HepG2 (cell line): ENCODE measurements at regions not wholly inside any gene's neighbourhood (a gene's known extent, or its start where the extent isn't known, plus 50 kb on each side); places are given as distances from the start of the nearest gene placed in this dataset.

ENCODE experiments used
- ATAC-seq: fragments of 200-7000 bp; cut with Tn5 transposase; 3 replicates; pipeline ENCODE4 v1.9.1; 2020; ENCODE audit warnings: mild to moderate bottlenecking, moderate library complexity
- BruUV-seq: library from RNA; stranded (reverse); fragments of 400-500 nt; replicated peaks from 2 replicates; lab custom pipeline; 2021; lab: Mats Ljungman, UMichigan
- CTCF ChIA-PET: fragments of 300-600 bp; formaldehyde crosslinking; extraction: SDS; loops from one replicate; lab custom pipeline; 2021; ENCODE audit warnings: low total read pairs, inconsistent platforms, low intra/inter-chr PET ratio; lab: Yijun Ruan, JAX
- POLR2A ChIA-PET: fragments of 350-600 bp; sonication (Branson Sonifier 250); formaldehyde crosslinking; loops from one replicate; lab custom pipeline; 2020; ENCODE audit warnings: antibody characterized with exemption, inconsistent platforms; lab: Yijun Ruan, JAX
- DNase-seq: peaks from one replicate; pipeline ENCODE4 v3.0.0-alpha.2; 2015; ENCODE audit warnings: low spot score
- FAIRE-seq: peaks from 3 replicates; lab custom pipeline; 2011; peaks lifted over from hg19 to GRCh38; lab: Jason Lieb, UNC
- H2AFZ ChIP-seq: one replicate; pipeline ENCODE4 v1.6.1; 2011; ENCODE audit warnings: low read length, inconsistent platforms
- H3K27ac ChIP-seq: fragments of 300-600 bp; 3 replicates; pipeline ENCODE4 v1.8.0; 2011; ENCODE audit warnings: mixed run types, mild to moderate bottlenecking, mixed read lengths, low read length, inconsistent platforms; ENCODE audit not compliant: insufficient read depth; ENCODE audit errors: extremely low read length
- H3K27me3 ChIP-seq, 2 experiments: fragments of 200-600 bp in 1 of 2; 2 replicates in 1 of 2; 3 replicates in 1 of 2; pipeline versions ENCODE4 v1.6.0 to v1.8.0; 2011; ENCODE audit warnings: low read length in 2 of 2, mild to moderate bottlenecking in 2 of 2, moderate library complexity in 2 of 2, inconsistent platforms in 1 of 2; ENCODE audit not compliant: insufficient read depth in 2 of 2, control insufficient read depth in 1 of 2
- H3K36me3 ChIP-seq, 2 experiments: fragments of 200-600 bp in 1 of 2; replicated peaks in 1 of 2; 2 replicates in 1 of 2; 3 replicates in 1 of 2; pipeline versions ENCODE4 v1.5.1 to v1.8.0; 2011; ENCODE audit warnings: low read length in 2 of 2, inconsistent platforms in 1 of 2; ENCODE audit not compliant: insufficient read depth in 2 of 2, control insufficient read depth in 1 of 2
- H3K4me1 ChIP-seq: 2 replicates; pipeline ENCODE4 v1.5.1; 2012; ENCODE audit warnings: low read length, inconsistent platforms; ENCODE audit not compliant: insufficient read depth
- H3K4me2 ChIP-seq: 2 replicates; pipeline ENCODE4 v1.6.0; 2011; ENCODE audit warnings: low read depth, low read length, inconsistent platforms
- H3K4me3 ChIP-seq, 3 experiments: fragments of 200-600 bp in 1 of 3; sonication (generic), shearing (Covaris generic) in 1 of 3; replicated peaks in 1 of 3; 2 replicates each; pipeline ENCODE4 v1.5.1; 2011 to 2016; ENCODE audit warnings: low read length in 3 of 3, inconsistent platforms in 2 of 3, low read depth in 2 of 3, mild to moderate bottlenecking in 2 of 3, control low read depth in 1 of 3, mixed read lengths in 1 of 3; ENCODE audit not compliant: insufficient read depth in 1 of 3
- H3K79me2 ChIP-seq: one replicate; pipeline ENCODE4 v1.6.1; 2011; ENCODE audit warnings: low read length, inconsistent platforms; ENCODE audit not compliant: insufficient read depth
- H3K9ac ChIP-seq: 2 replicates; pipeline ENCODE4 v1.6.0; 2011; ENCODE audit warnings: mild to moderate bottlenecking, low read depth, low read length, inconsistent platforms; ENCODE audit not compliant: insufficient read depth
- H3K9me3 ChIP-seq: 2 replicates; pipeline ENCODE4 v1.5.1; 2012; ENCODE audit warnings: mild to moderate bottlenecking, low read length
- H4K20me1 ChIP-seq: 2 replicates; pipeline ENCODE4 v1.6.0; 2011; ENCODE audit warnings: inconsistent platforms, mild to moderate bottlenecking, low read length, moderate library complexity; ENCODE audit not compliant: insufficient read depth
- ASH2L ChIP-seq: fragments of 300-600, 200-600 bp; sonication (generic); IDR thresholded peaks from 2 replicates; pipeline ENCODE4 v1.7.0; 2017; ENCODE audit warnings: low read depth, mild to moderate bottlenecking, moderate library complexity, mixed read lengths, low read length; ENCODE audit not compliant: insufficient read length
- DNMT1 ChIP-seq: sonication (generic); formaldehyde crosslinking; IDR thresholded peaks from 2 replicates; pipeline ENCODE4 v1.5.1; 2020; ENCODE audit warnings: mild to moderate bottlenecking, missing genetic modification reagents
- EP300 ChIP-seq, 3 experiments: sonication (generic) in 1 of 3; formaldehyde crosslinking in 1 of 3; IDR thresholded peaks; 2 replicates each; pipeline versions ENCODE4 v1.5.1 to v1.6.1; 2011 to 2020; ENCODE audit warnings: low read depth in 2 of 3, low read length in 2 of 3, borderline replicate concordance in 1 of 3, improper control_type of control experiment in 1 of 3, mild to moderate bottlenecking in 1 of 3, missing genetic modification reagents in 1 of 3, moderate library complexity in 1 of 3
- NCOR1 ChIP-seq: fragments of 200-600 bp; sonication (generic); IDR thresholded peaks from 2 replicates; pipeline ENCODE4 v1.7.0; 2017; ENCODE audit warnings: antibody characterized with exemption, low read length, borderline replicate concordance
- NFKB2 ChIP-seq: sonication (generic); formaldehyde crosslinking; IDR thresholded peaks from 2 replicates; pipeline ENCODE4 v1.4.0; 2020; ENCODE audit warnings: missing genetic modification reagents, borderline replicate concordance
- NFKBIZ ChIP-seq: IDR thresholded peaks from 2 replicates; pipeline ENCODE4 v1.6.1; 2018; ENCODE audit warnings: missing genetic modification reagents, missing compliant biosample characterization
- NR2F1 ChIP-seq, 2 experiments: fragments of 450-650 bp in 1 of 2; formaldehyde crosslinking in 1 of 2; IDR thresholded peaks; 2 replicates each; pipeline versions ENCODE4 v1.5.0 to v1.6.1; 2016 to 2020; ENCODE audit warnings: mild to moderate bottlenecking in 1 of 2, missing compliant biosample characterization in 1 of 2, missing genetic modification reagents in 1 of 2, moderate library complexity in 1 of 2
- SOX13 ChIP-seq, 3 experiments: fragments of 450-650 bp in 1 of 3; sonication (generic) in 1 of 3; formaldehyde crosslinking in 1 of 3; IDR thresholded peaks in 2 of 3; conservative IDR thresholded peaks in 1 of 3; 2 replicates each; pipeline versions ENCODE4 v1.5.0 to v1.6.1; 2016 to 2020; ENCODE audit warnings: antibody characterized with exemption in 1 of 3, mild to moderate bottlenecking in 1 of 3, missing compliant biosample characterization in 1 of 3, missing genetic modification reagents in 1 of 3, moderate library complexity in 1 of 3
- TCF7 ChIP-seq: sonication (generic); IDR thresholded peaks from 2 replicates; pipeline ENCODE4 v1.6.1; 2016; ENCODE audit warnings: antibody characterized with exemption, low read depth
- ZNF34 ChIP-seq: sonication (generic); formaldehyde crosslinking; IDR thresholded peaks from 2 replicates; pipeline ENCODE4 v1.4.0; 2020; ENCODE audit warnings: mild to moderate bottlenecking, missing genetic modification reagents, borderline replicate concordance
- ZNF563 ChIP-seq: sonication (generic); formaldehyde crosslinking; IDR thresholded peaks from 2 replicates; pipeline ENCODE4 v1.8.0; 2022; ENCODE audit warnings: mild to moderate bottlenecking, moderate library complexity, missing genetic modification reagents
- WGBS: methylation state at CpG from one replicate; pipeline ENCODE4 v1.1.6; 2017; ENCODE audit warnings: low lambda C conversion rate; 5-methylcytosine and 5-hydroxymethylcytosine counted together
- in situ Hi-C: cut with HindIII; loops from 2 replicates; pipeline ENCODE4 v1.10.0; 2017; ENCODE audit warnings: low pct_unique_long_range_greater_than_20kb; ENCODE audit not compliant: extremely low pct_ligation_motif_present
- intact Hi-C: fragments of 100-400 bp; cut with micrococcal nuclease; formaldehyde crosslinking; loops from one replicate; pipeline ENCODE4 v1.10.0; 2022; ENCODE audit not compliant: unreplicated experiment
- TF ChIP-seq, protein P1 (sequence below): sonication (generic); formaldehyde crosslinking; IDR thresholded peaks from 2 replicates; pipeline ENCODE4 v1.4.0; 2020; ENCODE audit warnings: missing genetic modification reagents, borderline replicate concordance
- TF ChIP-seq, protein P2 (sequence below): sonication (generic); formaldehyde crosslinking; IDR thresholded peaks from 2 replicates; pipeline ENCODE4 v1.4.0; 2020; ENCODE audit warnings: missing genetic modification reagents
- TF ChIP-seq, protein P3 (sequence below): sonication (generic); formaldehyde crosslinking; IDR thresholded peaks from 2 replicates; pipeline ENCODE4 v1.4.0; 2020; ENCODE audit warnings: missing genetic modification reagents

DNA sequence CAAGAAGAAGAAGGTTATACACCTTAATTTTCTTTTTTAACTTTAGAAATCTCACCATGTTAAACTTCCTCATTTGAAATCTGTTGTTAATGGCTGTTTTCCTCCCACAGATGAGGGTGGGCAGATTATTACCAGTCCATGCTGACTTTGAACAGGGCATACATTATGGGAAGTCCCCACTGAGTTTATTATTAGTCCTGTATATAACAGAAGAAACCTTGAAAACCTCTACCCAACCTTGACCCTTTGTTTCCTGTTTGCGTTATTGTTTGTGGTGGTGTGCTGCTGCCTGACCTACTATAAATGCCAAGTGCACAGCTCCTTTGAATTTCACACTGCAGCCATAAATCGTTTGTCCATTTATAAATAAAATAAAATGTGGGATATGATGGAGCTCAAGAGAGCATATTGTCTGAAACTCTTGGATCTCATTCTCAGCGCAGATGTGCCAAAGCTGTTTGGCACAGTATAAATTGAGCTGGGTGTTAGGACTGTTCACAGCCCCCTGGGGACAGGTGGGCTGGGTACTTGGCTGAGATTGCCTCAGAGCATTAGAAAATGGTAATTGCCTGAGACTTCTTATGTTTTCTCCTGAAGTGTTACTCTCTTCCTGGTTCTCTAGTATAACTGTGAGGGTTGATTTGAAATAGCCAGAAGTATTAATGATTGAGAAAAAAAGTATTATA is 139.6 kb downstream of the SPATA31D1 start (continued):
- TF ChIP-seq SOX13 (IDR thresholded peaks at IDR 0.05) (no peak), SOX13 (CRISPR knock-in tag; conservative IDR thresholded peaks at IDR 0.05 in 1 of 2, IDR thresholded peaks at IDR 0.05 in 1 of 2) (no peak), ZNF34 (CRISPR knock-in tag) (no peak), DNMT1 (no peak), NCOR1 (no peak), NR2F1 (CRISPR knock-in tag; IDR thresholded peaks at IDR 0.05) (no peak), TCF7 (no peak), NFKBIZ (CRISPR knock-in tag) (no peak)
- TF ChIP-seq, protein P1, sequence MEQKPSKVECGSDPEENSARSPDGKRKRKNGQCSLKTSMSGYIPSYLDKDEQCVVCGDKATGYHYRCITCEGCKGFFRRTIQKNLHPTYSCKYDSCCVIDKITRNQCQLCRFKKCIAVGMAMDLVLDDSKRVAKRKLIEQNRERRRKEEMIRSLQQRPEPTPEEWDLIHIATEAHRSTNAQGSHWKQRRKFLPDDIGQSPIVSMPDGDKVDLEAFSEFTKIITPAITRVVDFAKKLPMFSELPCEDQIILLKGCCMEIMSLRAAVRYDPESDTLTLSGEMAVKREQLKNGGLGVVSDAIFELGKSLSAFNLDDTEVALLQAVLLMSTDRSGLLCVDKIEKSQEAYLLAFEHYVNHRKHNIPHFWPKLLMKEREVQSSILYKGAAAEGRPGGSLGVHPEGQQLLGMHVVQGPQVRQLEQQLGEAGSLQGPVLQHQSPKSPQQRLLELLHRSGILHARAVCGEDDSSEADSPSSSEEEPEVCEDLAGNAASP (CRISPR knock-in tag), result no peak

DNA sequence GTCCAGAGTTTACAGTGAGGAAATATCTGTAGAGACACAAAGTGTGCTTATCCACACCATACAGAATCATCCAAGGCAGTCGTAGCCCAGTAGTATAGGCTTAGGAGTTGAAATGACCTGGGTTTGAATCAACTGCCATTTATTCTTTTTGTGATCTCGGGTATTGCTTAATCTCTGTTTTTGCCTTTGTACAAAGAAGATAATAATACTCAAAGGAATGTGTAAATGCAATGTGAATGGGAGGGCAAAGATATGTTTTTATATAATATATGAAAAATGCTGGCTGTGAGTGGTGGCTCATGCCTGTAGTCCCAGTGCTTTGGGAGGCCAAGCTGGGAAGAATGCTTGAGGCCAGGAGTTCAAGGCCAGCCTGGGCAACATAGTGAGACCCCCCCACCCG is 141.1 kb downstream of the SPATA31D1 start:
- H3K36me3 ChIP-seq, result no peaks in the 10 kb centered on the region
- in situ Hi-C loops, result no loop called here
- 13% methylated on average over 3 of the region's 3 CpGs for WGBS
- no peaks in the 10 kb centered on the region for H4K20me1 ChIP-seq
- no peak for ATAC-seq
- no peaks in the 10 kb centered on the region for H3K79me2 ChIP-seq
- intact Hi-C loops, result no loop called here
- H3K9me3 ChIP-seq, result no peaks in the 10 kb centered on the region
- H3K4me2 ChIP-seq, result no peak overlapping the region
- H3K9ac ChIP-seq, result no peak overlapping the region
- FAIRE-seq, result no peak
- ChIA-PET POLR2A (no interaction called here), CTCF (no interaction called here)
- DNase-seq, result no peak
- H2AFZ ChIP-seq, result no peak overlapping the region
- H3K4me1 ChIP-seq, result no peaks in the 10 kb centered on the region
- BruUV-seq, result no TSS peak
- H3K27ac ChIP-seq, result no peak overlapping the region
- no peaks in the 10 kb centered on the region for H3K27me3 ChIP-seq
- H3K4me3 ChIP-seq, result no peak overlapping the region
- no peak for TF ChIP-seq NFKB2 (CRISPR knock-in tag)
- TF ChIP-seq, protein P2, sequence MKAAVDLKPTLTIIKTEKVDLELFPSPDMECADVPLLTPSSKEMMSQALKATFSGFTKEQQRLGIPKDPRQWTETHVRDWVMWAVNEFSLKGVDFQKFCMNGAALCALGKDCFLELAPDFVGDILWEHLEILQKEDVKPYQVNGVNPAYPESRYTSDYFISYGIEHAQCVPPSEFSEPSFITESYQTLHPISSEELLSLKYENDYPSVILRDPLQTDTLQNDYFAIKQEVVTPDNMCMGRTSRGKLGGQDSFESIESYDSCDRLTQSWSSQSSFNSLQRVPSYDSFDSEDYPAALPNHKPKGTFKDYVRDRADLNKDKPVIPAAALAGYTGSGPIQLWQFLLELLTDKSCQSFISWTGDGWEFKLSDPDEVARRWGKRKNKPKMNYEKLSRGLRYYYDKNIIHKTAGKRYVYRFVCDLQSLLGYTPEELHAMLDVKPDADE (CRISPR knock-in tag), result no peak
- no peak for TF ChIP-seq ASH2L
- no peak for TF ChIP-seq EP300 (IDR thresholded peaks at IDR 0.05; ENCODE audit: low read depth in 2 of 2, low read length in 2 of 2)
- no peak for TF ChIP-seq EP300 (CRISPR knock-in tag; IDR thresholded peaks at IDR 0.05; ENCODE audit: borderline replicate concordance)
- TF ChIP-seq, protein P3, sequence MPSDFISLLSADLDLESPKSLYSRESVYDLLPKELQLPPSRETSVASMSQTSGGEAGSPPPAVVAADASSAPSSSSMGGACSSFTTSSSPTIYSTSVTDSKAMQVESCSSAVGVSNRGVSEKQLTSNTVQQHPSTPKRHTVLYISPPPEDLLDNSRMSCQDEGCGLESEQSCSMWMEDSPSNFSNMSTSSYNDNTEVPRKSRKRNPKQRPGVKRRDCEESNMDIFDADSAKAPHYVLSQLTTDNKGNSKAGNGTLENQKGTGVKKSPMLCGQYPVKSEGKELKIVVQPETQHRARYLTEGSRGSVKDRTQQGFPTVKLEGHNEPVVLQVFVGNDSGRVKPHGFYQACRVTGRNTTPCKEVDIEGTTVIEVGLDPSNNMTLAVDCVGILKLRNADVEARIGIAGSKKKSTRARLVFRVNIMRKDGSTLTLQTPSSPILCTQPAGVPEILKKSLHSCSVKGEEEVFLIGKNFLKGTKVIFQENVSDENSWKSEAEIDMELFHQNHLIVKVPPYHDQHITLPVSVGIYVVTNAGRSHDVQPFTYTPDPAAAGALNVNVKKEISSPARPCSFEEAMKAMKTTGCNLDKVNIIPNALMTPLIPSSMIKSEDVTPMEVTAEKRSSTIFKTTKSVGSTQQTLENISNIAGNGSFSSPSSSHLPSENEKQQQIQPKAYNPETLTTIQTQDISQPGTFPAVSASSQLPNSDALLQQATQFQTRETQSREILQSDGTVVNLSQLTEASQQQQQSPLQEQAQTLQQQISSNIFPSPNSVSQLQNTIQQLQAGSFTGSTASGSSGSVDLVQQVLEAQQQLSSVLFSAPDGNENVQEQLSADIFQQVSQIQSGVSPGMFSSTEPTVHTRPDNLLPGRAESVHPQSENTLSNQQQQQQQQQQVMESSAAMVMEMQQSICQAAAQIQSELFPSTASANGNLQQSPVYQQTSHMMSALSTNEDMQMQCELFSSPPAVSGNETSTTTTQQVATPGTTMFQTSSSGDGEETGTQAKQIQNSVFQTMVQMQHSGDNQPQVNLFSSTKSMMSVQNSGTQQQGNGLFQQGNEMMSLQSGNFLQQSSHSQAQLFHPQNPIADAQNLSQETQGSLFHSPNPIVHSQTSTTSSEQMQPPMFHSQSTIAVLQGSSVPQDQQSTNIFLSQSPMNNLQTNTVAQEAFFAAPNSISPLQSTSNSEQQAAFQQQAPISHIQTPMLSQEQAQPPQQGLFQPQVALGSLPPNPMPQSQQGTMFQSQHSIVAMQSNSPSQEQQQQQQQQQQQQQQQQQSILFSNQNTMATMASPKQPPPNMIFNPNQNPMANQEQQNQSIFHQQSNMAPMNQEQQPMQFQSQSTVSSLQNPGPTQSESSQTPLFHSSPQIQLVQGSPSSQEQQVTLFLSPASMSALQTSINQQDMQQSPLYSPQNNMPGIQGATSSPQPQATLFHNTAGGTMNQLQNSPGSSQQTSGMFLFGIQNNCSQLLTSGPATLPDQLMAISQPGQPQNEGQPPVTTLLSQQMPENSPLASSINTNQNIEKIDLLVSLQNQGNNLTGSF, result no peak
- TF ChIP-seq ZNF563 (CRISPR knock-in tag), result no peak
